HG03135 (cell line): ENCODE measurements at regions not wholly inside any gene's neighbourhood (a gene's known extent, or its start where the extent isn't known, plus 50 kb on each side); places are given as distances from the start of the nearest gene placed in this dataset.
"Not testable (repeated sequence)": the region's sequence is repeated elsewhere in the genome, so short reads cannot be mapped to it uniquely, and the experiment has no call there.

Source experiments
- ATAC-seq: cut with Tn5 transposase; IDR thresholded peaks from one replicate; pipeline ENCODE4 v1.9.1; 2021; ENCODE audit warnings: mild to moderate bottlenecking, moderate library complexity; ENCODE audit not compliant: unreplicated experiment

DNA sequence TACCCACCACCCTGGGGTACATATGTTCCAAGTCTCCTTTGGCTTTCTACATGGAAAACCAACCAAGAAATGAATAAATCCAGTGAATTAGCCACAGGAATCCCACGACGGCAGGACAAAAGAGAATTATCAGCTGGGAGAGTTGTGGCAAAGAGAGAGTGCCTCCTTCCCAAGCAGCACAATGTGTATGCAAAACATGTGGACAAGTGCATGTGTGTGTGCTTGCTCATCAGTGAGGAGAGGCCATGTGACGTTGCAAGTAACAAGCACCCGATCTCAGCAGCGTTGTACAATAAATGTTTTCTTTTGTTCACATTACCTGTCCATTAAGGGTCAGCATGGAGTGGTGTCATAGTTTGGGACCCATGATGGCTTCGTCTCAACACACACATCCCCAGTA lies 50.0 kb upstream of the EMX2 start:
- no peak for ATAC-seq

DNA sequence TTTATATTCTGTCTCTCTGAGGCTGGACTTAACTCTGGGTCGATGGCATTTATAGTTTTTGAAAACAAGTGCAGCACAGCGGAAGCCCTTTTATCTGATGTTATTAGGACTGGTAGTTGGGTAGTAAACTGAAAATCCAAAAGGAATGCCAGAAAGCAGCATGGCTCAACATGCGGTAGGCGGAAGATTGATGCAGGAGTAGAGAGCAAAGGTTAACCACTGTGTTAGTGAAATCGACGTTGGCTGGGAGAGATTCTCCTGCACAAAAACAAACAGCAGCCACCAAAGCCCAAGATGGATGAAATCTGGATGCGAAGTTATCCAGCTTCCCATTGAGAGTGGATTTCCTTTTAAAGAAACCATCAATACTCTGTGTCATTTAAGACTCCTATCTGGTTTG lies 54.5 kb upstream of the EMX2 start:
- ATAC-seq = no peak

DNA sequence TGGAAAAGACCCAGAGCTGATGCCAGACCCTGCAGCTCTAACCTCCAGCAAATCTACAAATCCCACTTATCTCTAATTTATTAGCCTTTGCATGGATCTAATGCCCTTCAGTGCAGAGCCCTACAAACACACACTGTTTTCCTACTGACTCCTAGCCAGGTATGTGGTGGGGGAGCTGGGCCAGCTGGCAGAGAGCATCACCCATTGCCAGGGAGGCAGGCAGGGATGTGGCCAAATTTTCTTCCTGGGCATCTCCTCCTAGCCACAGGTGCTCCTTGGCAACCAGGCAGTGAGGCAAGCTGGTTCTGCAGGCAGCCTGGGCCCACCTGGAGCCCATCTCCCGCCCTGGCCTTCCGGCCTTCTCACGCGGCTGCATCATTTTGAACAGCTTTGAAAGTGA lies 55.9 kb upstream of the EMX2 start:
- no peak for ATAC-seq

DNA sequence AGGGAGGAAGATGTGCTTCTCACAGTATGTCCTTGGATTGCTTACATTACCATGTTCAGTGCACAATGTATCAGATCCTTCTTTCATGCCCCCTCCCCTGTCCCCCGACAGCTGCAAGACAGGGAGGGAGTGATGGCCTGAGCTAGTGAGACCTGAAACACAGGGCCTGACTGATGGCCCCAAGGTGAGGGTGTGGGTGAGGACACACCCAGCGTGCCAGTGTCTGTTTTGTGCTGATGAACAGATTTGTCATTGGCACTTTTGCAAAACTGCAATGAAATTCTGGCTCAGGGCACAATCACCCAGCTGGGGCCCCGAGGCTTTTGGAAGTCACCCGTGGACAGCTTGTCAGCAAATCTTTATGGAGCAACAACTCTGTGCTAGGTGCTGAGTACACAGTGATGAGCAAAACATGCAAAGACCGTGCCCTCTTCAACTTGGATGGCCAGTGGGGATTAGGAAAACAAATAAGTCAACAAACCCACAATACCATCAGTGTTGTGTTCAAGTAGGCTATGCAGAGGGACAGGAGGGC lies 59.4 kb upstream of the EMX2 start:
- no peak for ATAC-seq

GRCh38 chr10:117481011-117481410 lies 61.5 kb upstream of the EMX2 start:
- not testable (repeated sequence) for ATAC-seq

GRCh38 chr10:117480097-117480496 lies 62.4 kb upstream of the EMX2 start:
- no peak for ATAC-seq

DNA sequence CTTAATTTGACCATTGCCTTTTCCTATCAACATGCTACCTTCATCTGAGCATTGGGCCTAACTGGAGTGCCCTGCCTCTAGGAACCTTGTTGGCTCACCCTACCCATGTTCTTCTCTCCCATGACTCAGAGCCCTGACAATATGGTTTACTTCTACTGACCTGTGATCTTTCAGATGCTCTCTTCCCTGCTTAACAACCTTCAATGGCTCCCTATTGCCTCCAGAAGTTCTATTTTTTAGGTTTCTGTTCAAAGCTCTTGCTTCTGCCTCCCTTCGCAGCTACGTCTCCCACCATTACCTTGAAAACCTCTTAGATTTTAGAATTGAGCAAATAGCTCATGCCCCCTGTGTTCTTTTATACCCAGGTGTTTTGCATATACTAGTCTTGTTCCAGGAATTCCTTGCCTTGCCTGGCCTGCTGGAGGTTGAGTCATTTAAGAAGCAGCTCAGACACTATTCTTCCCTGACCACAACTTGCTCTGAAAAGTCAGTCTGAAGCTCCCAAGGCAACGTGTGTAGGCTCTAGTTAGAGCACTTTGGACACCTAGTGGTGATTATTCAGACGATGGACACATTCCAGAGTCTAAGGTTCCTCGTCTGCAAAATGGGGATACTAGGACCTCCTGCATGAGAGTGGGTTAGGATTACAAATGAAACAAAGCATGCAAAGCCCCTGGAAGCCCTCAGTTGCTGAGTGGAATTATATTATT lies 64.4 kb upstream of the EMX2 start:
- no peak for ATAC-seq

DNA sequence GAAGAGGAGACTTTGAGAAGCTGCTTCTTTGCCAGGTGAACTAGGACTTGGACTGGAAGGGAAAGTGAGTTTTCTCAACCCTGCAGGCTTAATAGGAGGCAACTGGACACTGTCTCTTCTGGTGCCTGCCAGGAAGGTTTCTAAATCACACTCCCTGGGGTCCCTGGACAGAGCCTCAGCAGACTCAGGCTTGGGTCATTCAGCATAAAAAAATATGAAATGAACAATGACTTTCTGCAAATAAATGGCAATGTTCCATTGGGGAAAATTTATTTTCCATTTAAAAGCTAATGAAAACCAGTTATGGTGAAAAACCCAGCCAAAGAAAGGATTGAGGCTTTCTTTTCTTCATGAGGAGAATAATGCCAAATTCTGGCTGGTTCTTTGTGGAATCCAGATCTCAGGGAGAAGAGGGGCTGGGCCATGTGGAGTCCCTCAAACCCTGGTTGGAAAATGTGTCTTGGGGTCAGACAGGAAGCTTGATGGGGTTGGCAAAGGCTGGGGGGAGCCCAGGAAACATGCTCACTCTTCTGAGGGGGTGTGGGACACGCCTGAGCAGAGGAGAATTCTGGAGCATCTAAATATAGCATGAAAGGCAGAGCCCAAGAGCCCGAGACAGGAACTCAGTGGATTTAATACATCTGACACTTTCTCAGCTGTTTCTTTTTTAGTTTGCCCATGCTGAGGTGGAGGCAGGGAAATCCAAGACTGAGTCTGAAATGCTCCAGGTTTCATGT lies 65.2 kb upstream of the EMX2 start:
- no peak for ATAC-seq

GRCh38 chr10:117476716-117477115 lies 65.8 kb upstream of the EMX2 start:
- no peak for ATAC-seq

DNA sequence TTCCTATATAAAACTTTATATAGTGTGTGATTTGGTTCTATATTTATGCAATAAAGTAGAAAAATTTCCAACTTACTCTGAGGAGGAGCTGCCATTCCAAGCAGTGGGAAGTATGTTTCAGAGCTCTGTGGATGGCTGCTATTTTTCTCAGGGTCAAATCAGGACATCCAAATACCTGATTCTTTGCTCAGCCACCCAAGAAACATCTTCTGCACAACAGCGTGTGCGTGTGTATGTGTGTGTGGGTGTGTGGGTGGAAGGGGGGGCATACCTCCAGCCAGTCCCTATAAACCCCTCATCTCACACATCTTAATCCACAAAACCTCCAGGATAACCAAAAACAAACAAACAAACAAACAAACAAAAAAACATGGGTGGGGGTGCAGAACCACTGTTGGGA lies 66.3 kb upstream of the EMX2 start:
- ATAC-seq = no peak

DNA sequence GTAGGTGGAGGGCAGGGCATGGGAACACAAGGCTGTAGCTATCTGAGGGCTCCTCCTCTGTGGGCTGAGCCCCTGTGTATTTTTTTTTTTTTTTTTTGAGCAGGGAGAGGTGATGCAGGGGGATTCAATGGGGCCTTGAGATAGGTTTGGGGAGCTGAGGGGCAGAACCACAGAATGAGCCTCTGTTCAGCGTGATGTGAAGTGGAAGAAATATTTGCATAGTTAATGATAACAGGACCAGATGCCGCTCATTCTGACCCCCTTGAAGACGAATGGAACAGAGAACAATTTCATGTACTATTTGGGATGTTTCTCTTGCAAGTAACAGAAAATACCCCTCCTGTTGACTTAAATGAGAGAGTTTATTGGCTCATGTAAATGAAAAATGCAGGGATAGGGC lies 69.7 kb upstream of the EMX2 start:
- ATAC-seq = peak; percentile 58

DNA sequence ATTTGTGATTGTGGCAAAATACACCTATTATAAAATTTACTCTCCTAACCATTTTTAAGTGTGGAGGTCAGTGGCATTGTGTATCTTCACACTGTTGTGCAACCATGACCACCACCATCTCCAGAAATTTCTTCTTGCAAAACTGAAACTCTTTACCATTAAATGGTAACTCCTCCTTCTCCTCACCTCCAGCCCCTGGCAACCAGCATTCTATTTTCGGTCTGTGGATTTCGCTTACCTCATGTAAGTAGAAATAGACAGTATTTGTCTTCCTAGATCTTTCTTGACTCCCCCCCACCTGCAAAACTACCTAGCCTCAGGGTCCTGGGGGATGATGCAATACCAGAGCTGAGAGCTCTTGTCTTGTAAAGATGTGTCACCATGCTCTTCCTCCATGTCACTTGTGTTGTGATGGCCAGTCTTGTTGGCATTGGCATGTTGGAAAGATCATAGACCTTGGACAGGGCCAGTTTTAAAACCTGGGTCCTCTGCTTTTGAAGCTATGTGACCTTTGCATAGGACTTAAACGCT lies 71.1 kb upstream of the EMX2 start:
- no peak for ATAC-seq

DNA sequence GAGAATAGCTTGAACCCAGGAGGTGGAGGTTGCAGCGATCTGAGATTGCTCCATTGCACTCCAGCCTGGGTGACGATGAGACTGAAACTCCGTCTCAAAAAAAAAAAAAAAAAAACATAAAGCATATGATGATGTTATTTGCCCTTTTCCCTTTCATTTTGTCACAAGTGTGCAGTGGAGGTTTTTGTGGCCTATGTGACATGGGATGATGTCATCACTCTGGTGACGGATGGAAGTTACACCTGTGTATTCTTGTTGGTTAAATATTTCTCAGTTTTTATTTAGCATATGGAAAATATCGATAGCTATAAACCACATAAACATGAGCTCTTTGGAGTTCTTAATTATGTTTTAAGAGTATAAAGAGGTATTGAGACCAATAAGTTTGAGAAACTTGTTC lies 71.8 kb upstream of the EMX2 start:
- ATAC-seq = no peak

DNA sequence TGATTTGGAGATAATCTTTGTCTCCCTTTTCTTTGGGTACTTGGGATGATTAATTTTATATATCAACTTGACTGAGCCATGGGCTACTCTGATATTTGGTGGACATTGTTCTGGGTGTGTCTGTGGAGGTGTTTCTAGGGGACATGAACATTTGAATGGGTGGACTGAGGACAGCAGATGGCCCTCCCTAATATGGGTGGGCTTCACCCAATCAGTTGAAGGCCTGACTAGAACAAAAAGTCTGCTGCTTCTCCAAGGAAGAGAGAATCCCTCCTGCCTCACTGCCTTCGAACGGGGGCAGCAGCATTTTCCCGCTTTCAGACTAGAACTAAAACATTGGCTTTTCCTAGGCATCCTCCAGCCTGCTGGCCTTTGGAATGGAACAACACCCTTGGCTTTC lies 73.9 kb upstream of the EMX2 start:
- ATAC-seq = no peak

GRCh38 chr10:117464176-117464575 lies 78.4 kb upstream of the EMX2 start:
- ATAC-seq = no peak

DNA sequence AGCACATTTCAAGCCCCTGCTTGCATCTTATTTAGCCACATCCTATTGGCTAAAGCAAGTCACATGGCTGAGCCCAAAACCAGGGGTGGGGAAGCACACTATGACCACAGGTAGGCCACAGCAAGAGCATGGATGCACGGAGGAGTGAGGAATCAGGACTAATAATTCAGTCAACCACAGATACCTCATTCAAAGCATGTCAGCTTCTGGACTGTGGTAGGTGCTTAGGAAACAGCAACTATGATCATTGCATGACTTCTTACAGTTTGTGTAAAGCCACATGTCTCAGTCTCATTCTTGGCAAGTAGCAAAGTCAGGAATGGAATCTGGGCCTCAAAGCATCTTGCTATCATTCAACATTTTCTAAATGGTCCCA lies 79.0 kb upstream of the EMX2 start:
- no peak for ATAC-seq

DNA sequence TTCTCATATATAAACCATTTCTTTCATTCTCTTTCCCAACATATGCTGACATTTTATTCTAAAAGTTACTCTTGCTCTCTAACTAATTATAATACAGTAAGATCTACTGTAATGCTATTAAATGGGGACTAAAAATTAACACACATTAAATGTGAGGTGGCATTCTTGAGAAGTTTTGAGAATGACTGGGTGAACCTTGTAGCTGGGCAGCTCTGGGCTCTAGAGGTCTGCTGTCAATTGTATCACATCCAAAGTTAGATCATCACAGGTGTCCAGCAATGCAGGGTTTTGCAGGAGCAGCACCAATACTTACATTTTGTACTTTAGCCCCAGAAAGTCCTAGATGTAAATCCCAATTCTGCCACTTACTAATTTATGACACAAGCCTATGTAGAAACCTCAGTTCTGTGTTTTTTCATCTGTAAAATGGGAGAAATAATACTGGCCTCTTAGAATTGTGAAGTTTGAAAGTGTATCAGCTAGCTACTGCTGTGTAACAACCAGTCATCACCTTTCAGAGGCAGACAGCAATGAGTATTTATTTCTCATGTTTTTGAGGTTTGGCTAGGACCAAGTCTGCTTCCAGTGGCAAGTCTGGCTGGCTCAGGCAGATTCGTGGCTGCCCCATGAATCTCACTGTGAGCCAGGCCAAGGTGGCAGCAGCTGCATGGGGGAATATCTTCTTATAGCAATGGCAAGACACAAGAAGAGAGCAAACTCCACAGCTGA lies 79.6 kb upstream of the EMX2 start:
- ATAC-seq = no peak

DNA sequence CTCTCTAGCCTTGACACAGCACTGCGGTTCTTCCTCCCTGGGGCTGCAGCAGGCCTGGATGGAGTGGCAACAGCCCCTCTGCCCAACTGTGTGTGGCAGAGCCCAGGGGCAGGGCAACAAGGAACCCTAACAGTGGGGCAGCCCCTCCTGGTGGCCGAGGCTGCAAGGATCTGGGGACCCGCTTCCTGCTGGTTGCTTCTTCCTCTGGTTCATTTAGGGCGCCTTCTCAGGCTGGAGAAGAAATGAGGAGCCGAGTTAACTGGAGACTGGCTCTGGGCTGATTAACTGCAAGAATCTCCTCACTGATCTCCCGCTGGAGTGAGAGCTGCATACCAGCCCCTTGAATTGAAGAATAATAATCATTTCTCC lies 80.1 kb upstream of the EMX2 start:
- no peak for ATAC-seq

- no peak for ATAC-seq
Measured at GRCh38 chr10:117461766-117462423, 80.7 kb upstream of the EMX2 start.

GRCh38 chr10:117460846-117461765 lies 81.4 kb upstream of the EMX2 start:
- no peak for ATAC-seq
